ENCODE measurements at regions not wholly inside any gene's neighbourhood (a gene's known extent, or its start where the extent isn't known, plus 50 kb on each side); places are given as distances from the start of the nearest gene placed in this dataset.

DNA sequence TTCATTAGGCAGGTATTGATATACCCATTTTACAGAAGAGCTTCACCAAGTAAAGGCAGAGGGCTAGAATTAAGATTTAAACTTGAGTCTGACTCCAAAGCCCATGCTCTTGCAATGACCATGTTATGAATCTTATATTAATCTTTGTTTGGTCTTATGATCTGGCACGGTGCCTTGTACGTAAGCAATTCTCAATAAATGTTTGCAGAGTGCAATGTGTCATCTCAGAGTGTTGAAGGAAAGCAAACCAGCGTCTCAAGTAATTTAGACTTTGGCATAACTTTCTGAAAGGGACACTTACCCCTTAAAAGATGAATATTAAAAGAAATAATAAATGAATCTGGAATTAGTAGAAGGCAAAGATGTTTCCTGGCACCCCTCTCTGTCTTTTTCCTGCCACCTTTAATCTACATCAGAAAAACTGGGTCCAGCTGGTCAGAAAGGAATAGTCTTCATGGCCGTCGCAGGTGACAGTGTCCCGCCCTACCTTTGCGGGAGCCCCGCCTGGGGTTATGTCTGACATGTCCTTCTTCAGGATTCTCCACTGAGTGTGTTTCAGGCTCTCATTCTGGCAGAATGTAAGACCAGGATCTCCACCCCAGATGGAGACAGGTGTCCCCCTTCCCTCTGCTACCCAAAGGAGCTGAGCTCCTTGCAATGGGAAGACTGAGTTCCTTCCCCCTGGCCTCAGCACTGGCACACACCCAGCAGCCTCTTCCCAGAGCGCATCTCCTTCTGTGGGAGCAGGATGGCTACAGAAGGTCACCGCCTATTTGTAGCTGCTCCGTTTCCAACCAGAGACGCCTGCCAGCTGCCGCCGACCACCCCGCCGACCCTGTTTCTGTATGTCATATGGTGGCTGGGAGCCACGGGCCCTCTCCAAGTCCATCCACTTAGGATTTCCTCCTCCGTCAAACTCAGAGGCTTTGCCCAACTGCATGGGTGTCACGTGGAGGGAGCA lies 266.3 kb upstream of the ECI2 start:
- intact Hi-C loops (cut with micrococcal nuclease), result no loop called here
- Histone ChIP-seq H3K36me3 (no peaks in the 10 kb centered on the region), H3K4me3 (peak overlapping the region; percentile 21), H3K4me1 (peaks cover 52% of the 10 kb centered on the region), H3K27me3 (ENCODE audit: low read depth) (no peaks in the 10 kb centered on the region), H3K9me3 (replicated peaks) (no peaks in the 10 kb centered on the region), H3K27ac (replicated peaks) (peak overlapping the region; percentile 91)
- peak; percentile 46 for DNase-seq
- TF ChIP-seq, protein P1, sequence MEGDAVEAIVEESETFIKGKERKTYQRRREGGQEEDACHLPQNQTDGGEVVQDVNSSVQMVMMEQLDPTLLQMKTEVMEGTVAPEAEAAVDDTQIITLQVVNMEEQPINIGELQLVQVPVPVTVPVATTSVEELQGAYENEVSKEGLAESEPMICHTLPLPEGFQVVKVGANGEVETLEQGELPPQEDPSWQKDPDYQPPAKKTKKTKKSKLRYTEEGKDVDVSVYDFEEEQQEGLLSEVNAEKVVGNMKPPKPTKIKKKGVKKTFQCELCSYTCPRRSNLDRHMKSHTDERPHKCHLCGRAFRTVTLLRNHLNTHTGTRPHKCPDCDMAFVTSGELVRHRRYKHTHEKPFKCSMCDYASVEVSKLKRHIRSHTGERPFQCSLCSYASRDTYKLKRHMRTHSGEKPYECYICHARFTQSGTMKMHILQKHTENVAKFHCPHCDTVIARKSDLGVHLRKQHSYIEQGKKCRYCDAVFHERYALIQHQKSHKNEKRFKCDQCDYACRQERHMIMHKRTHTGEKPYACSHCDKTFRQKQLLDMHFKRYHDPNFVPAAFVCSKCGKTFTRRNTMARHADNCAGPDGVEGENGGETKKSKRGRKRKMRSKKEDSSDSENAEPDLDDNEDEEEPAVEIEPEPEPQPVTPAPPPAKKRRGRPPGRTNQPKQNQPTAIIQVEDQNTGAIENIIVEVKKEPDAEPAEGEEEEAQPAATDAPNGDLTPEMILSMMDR (IDR thresholded peaks at IDR 0.05; ENCODE audit: borderline replicate concordance), result no peak

DNA sequence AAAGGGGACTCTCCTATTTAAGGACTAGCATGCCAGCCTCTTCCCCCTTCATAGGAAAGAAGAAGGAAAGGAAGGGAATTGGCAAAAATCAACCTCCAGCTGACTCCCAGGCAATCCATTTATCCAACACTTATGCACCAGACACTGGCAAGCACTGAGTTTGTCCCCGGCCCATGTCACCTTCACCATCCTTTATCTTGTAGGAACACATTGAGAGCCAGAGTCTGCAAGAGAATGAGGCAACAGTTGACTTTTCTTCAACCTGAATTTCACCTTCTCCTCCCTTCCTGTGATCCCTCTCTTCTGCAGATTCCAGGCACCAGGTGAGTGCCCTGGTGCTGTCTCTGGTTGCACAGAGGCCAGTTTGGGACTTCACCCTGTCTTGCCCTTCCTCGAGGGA lies 264.3 kb upstream of the ECI2 start:
- Histone ChIP-seq H3K27ac (replicated peaks) (no peak overlapping the region), H3K27me3 (ENCODE audit: low read depth) (no peaks in the 10 kb centered on the region), H3K36me3 (no peaks in the 10 kb centered on the region), H3K9me3 (replicated peaks) (no peaks in the 10 kb centered on the region), H3K4me3 (no peak overlapping the region), H3K4me1 (peaks cover 52% of the 10 kb centered on the region)
- no peak for DNase-seq
- TF ChIP-seq, protein P1 (IDR thresholded peaks at IDR 0.05; ENCODE audit: borderline replicate concordance), result no peak
- intact Hi-C loops (cut with micrococcal nuclease), result no loop called here

DNA sequence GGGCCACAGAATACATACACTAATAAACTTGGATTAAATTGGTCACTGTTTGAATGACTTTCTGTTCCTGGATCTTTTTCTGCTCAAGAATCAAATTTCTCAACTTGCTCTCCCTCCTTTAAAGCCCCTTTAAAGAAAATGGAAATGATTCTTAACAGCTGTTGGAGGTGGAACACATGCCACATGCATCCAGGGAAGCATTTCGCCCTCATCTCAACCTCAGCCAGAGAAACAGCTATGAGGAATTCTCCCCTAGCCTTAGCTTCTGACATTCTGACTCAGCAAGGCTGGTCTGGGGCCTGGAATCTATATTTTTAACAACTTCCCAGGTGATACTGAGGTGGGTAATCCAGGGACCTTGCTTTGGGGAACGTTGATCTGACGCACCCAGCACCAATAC lies 263.4 kb upstream of the ECI2 start:
- H3K27me3 ChIP-seq (ENCODE audit: low read depth), result no peaks in the 10 kb centered on the region
- no peak overlapping the region for H3K4me3 ChIP-seq
- H3K4me1 ChIP-seq, result peaks cover 44% of the 10 kb centered on the region
- DNase-seq, result no peak
- TF ChIP-seq, protein P1 (IDR thresholded peaks at IDR 0.05; ENCODE audit: borderline replicate concordance), result no peak
- no peak overlapping the region for H3K27ac ChIP-seq (replicated peaks)
- intact Hi-C loops (cut with micrococcal nuclease), result no loop called here
- H3K36me3 ChIP-seq, result no peaks in the 10 kb centered on the region
- H3K9me3 ChIP-seq (replicated peaks), result no peaks in the 10 kb centered on the region

DNA sequence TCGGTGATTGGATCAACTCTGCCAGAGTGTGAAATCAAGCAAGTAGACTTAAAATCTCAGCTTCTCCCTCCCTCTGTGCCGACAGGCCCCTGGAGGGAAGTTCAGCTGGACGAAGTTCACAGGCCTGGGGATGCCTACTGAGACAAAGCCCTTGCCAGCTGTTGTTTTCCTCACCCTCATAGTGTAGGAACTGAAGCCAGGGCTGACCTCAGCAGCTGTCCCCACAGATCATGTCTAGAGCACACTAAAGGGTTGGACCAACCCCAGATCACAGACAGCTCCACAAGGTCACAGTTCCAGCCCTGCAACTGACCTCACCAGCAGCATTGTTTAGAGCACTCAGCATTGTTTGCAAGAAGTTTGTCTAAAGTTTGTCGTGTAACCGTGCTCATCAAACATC lies 261.9 kb upstream of the ECI2 start:
- intact Hi-C loops (cut with micrococcal nuclease), result no loop called here
- H3K27me3 ChIP-seq (ENCODE audit: low read depth), result no peaks in the 10 kb centered on the region
- no peak overlapping the region for H3K4me3 ChIP-seq
- H3K9me3 ChIP-seq (replicated peaks), result no peaks in the 10 kb centered on the region
- TF ChIP-seq, protein P1 (IDR thresholded peaks at IDR 0.05; ENCODE audit: borderline replicate concordance), result no peak
- H3K4me1 ChIP-seq, result peaks cover 29% of the 10 kb centered on the region
- H3K36me3 ChIP-seq, result no peaks in the 10 kb centered on the region
- H3K27ac ChIP-seq (replicated peaks), result peak overlapping the region; percentile 45
- DNase-seq, result peak; percentile 25

DNA sequence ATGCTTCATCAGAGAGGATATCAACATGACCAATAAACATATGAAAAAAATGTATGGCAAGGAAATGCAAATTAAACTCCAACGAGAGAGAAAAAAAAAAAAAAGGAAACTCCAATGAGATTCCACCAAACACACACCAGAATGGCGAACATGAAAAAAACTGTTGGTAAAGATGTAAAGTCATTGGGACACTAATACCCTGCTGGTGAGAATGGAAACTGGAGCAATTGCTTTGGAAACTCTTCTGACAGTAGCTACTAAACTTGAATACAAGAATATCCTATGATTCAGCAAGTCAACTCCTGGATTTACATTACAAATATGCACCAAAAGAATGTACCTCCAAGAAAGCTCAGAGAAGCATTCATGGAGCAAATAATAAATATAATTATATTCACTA lies 260.7 kb upstream of the ECI2 start:
- intact Hi-C loops (cut with micrococcal nuclease), result no loop called here
- no peak for DNase-seq
- no peak overlapping the region for H3K4me3 ChIP-seq
- no peaks in the 10 kb centered on the region for H3K27me3 ChIP-seq (ENCODE audit: low read depth)
- TF ChIP-seq, protein P1 (IDR thresholded peaks at IDR 0.05; ENCODE audit: borderline replicate concordance), result no peak
- H3K4me1 ChIP-seq, result peaks cover 22% of the 10 kb centered on the region
- no peak overlapping the region for H3K27ac ChIP-seq (replicated peaks)
- H3K36me3 ChIP-seq, result no peaks in the 10 kb centered on the region
- no peaks in the 10 kb centered on the region for H3K9me3 ChIP-seq (replicated peaks)
